GM21515 (cell line): ENCODE measurements at regions not wholly inside any gene's neighbourhood (a gene's known extent, or its start where the extent isn't known, plus 50 kb on each side); places are given as distances from the start of the nearest gene placed in this dataset.
"Not testable (repeated sequence)": the region's sequence is repeated elsewhere in the genome, so short reads cannot be mapped to it uniquely, and the experiment has no call there.

ENCODE experiments used
- ATAC-seq: cut with Tn5 transposase; IDR thresholded peaks from one replicate; pipeline ENCODE4 v1.9.1; 2021; ENCODE audit not compliant: unreplicated experiment

GRCh38 chr10:65794861-65795260 lies 1131.0 kb upstream of the LRRTM3 start:
- ATAC-seq: not testable (repeated sequence)

GRCh38 chr10:65796472-65796871 lies 1129.4 kb upstream of the LRRTM3 start:
- ATAC-seq: no peak

DNA sequence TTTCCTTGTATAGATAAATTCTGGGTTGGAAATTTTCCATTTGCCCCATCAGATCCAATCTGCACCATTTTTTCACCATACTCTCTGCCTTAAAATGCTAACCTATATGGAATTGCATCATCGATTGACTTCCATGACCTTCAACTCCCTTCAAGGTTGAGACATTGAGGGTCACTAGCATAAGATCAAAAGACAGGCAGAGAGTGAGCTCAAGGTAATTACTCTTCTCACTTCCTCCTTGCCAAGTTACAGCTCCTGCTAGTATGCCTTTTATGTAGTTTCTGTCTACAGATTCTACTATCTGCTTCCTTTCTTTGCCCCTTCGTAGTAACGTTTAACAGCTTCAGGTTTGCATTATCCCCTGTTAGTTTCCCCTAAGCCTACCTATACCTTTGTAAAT lies 1127.7 kb upstream of the LRRTM3 start:
- ATAC-seq: no peak

GRCh38 chr10:65802391-65802790 lies 1123.4 kb upstream of the LRRTM3 start:
- ATAC-seq: no peak

GRCh38 chr10:65805511-65805910 lies 1120.3 kb upstream of the LRRTM3 start:
- ATAC-seq: no peak

DNA sequence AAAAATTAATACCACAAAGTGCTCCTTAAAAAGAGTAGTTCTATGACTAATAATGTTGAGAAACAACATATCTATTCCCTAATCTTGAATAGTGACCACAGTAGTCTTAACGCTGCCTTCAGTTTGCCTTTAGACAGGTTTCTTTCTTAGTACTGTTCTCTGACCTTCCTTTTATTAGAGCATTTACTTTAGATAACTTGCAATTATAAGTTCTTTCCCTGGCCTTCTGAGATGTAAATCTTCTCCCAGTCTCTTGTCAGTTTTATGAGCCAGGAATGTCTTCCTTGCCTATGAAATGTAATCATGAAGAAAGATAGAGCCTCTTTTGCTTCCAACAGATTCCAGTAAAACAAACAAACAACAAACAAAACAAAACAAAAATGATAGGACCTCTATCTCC lies 1119.8 kb upstream of the LRRTM3 start:
- no peak for ATAC-seq

DNA sequence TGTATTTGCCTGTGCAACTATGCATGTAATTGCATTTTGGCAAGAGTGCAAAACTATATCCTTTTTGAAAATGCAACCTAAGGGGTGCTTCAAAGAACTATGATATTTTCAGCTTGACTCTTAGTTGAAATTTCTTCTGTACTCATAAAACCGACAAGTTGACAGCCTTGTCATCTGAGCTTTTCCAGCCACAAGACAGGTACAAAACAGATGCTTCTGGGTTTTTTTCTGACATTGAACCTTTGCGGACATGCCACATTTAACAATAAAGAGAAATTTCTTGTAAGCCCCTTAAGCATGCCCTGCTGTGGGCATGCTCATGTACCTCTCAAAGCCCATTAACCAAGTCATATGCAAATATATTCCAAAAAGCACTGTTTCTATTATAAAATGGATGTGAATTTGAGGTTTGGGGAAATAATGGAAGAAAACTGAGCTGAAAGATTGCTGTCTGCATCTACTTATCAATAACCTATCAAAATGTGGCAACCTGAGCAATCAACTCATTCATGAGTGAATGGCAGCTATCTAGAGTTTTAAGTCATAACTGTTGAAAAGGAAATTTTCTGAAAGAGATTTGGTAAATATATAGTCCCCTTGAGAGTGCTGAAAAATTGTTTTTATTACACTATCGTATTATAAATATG lies 1117.0 kb upstream of the LRRTM3 start:
- ATAC-seq: no peak

- ATAC-seq: no peak
Observed at GRCh38 chr10:65811931-65812525, 1113.8 kb upstream of the LRRTM3 start.

DNA sequence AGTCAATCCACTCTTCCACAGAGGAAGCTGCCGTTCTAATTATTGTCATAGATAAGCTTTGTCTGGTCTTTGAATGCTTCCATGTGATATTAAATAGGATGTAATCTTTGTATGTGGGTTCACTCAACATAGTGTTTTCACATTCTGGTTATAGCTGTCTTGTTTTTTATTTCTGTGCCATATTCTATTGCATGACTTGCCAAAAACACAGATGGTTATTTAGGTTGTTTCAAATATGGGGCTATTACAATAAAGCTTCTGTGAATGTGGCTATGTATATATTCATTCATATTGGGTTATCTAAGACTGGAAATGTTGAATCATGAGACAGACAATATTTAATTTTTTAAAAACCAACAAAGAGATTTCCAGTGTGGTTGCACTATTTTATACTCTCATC lies 1109.3 kb upstream of the LRRTM3 start:
- ATAC-seq: no peak

- ATAC-seq: no peak
Observed at GRCh38 chr10:65818990-65819389, 1106.8 kb upstream of the LRRTM3 start.

- no peak for ATAC-seq
Observed at GRCh38 chr10:65827359-65827758, 1098.5 kb upstream of the LRRTM3 start.

- ATAC-seq: no peak
Observed at GRCh38 chr10:65838811-65839210, 1087.0 kb upstream of the LRRTM3 start.

DNA sequence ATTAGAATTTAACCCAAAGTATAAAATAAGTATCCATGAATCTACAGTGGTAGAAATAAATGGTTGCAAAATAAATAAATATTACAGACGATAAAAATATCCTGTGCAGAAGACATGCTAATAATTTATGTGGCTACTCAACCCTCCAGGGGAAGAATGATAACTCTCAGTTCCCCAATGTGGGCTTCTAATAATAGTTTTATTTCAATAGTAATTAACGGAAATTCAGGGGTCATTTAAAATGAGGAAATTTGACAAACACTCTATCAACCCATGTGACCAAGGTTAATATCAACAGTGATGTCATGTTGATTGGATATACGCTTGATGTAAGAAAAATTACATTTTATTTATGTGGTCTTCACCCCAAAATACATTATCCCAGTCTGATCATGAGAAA lies 1082.6 kb upstream of the LRRTM3 start:
- ATAC-seq: no peak

- ATAC-seq: no peak
Observed at GRCh38 chr10:65845916-65846315, 1079.9 kb upstream of the LRRTM3 start.

DNA sequence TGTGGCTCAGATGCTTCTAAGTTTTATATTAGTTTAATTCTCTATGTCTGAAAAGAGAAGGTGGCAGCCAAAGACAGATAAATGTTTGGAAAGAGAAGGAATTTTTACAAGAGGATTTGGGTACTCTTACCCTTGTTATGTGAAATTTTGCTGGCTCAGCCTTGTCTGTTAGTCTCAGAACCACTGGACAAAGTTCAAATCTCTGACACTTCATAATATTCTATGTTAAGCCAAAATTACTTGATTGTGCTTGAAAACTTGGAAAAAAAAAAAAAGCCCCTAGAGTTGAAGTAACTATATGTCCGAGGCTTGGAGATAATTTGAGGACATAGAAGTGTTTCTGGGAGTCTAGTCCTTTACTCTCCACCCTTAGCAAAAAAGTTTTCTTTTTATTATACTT lies 1079.3 kb upstream of the LRRTM3 start:
- ATAC-seq: no peak

GRCh38 chr10:65846949-65847348 lies 1078.9 kb upstream of the LRRTM3 start:
- no peak for ATAC-seq

DNA sequence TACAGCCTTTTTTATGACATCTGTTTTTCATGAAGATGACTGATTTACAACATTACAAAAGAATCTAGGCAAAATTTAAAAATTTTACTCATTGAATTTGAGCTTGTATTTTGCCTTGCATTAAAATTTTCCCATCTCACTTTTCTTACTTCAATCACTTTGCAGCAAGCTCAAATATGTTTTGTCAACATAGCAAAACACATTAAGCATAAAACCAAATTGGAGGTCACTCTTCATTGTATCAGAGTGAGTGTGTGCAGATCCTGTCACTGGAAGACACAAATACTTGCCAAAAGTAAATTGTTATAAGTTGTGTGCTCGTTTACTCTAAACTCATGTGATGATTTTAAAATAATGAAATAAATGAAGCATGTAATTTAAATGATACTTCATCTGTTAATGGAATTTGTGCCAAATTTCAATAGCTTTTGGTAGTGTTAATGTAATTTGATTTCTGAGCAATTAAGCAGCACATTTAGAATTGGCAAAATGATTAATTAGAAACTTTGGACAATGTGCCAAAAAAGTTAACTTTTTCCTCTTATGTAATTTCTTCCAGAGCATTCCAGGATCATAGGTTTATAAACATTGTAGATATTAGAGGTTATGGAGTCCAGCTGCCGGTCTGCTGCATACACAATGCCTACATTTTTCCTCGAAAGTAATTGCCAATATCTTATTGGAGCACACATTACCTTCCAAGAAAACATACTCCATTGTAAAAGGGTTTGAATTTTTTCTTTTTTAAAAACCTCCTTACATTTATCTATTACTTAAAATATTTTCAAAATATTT lies 1078.2 kb upstream of the LRRTM3 start:
- no peak for ATAC-seq

DNA sequence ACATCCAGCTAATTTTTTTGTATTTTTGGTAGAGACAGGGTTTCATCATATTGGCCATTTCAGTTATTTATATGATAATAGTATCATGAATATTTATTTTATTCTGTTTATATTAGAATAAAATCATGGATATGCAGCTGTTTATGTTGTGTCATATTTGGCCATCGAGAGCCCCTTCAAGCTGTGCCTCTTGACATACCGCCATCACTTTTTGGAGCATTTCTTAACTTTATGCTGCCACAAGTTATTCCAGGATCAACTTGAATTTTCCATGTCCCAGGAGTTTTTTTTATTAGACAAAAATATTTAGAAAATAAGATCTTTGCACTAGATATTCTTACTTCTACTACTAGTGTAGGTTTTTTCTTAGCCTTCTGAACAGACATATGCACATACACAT lies 1067.0 kb upstream of the LRRTM3 start:
- no peak for ATAC-seq

DNA sequence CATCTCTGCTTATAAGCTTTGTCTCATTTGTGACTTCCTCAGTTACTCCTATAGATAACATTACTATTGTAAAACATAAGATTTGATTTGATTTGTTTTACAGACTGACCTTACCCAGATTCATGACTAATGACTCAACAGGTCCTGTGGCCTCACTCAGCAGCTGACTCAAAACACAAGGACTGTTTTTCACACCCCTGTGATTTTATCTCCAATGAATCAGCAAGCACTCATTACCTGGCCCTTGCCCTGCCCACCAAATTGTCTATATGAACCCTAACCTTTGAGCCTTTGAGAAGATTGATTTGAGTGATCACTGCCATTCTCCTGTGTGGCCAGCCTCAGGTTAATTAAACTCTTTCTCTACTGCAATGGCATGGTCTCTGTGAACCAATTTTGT lies 1064.6 kb upstream of the LRRTM3 start:
- no peak for ATAC-seq
